ENCODE measurements at regions not wholly inside any gene's neighbourhood (a gene's known extent, or its start where the extent isn't known, plus 50 kb on each side); places are given as distances from the start of the nearest gene placed in this dataset.

- DNase-seq (ENCODE audit: low spot score), result no peak
- H3K9me3 Mint-ChIP-seq (ENCODE audit: low read depth), result peaks cover 3% of the 10 kb centered on the region
- H3K36me3 Mint-ChIP-seq (ENCODE audit: low read depth), result no peaks in the 10 kb centered on the region
- no peak overlapping the region for H3K27ac Mint-ChIP-seq (ENCODE audit: unreplicated experiment)
- H3K4me3 Mint-ChIP-seq (ENCODE audit: unreplicated experiment), result no peak overlapping the region
- TF ChIP-seq CTCF (IDR thresholded peaks at IDR 0.05), result no peak
- H3K27me3 Mint-ChIP-seq (ENCODE audit: low read depth), result peaks cover 20% of the 10 kb centered on the region
- H3K4me1 Mint-ChIP-seq (ENCODE audit: low read depth), result no peaks in the 10 kb centered on the region
Observed at GRCh38 chr4:129415004-129415403, 319.1 kb downstream of the C4orf33 start.

GRCh38 chr4:129420637-129421036, 324.7 kb downstream of the C4orf33 start:
- DNase-seq (ENCODE audit: low spot score), result no peak
- Mint-ChIP-seq H3K27ac (ENCODE audit: unreplicated experiment) (no peak overlapping the region), H3K9me3 (ENCODE audit: low read depth) (peaks cover 3% of the 10 kb centered on the region), H3K4me3 (ENCODE audit: unreplicated experiment) (no peak overlapping the region), H3K4me1 (ENCODE audit: low read depth) (no peaks in the 10 kb centered on the region), H3K27me3 (ENCODE audit: low read depth) (peaks cover 16% of the 10 kb centered on the region), H3K36me3 (ENCODE audit: low read depth) (no peaks in the 10 kb centered on the region)
- no peak for TF ChIP-seq CTCF (IDR thresholded peaks at IDR 0.05)

- Mint-ChIP-seq H3K27ac (ENCODE audit: unreplicated experiment) (no peak overlapping the region), H3K9me3 (ENCODE audit: low read depth) (no peaks in the 10 kb centered on the region), H3K4me1 (ENCODE audit: low read depth) (no peaks in the 10 kb centered on the region), H3K4me3 (ENCODE audit: unreplicated experiment) (no peak overlapping the region), H3K27me3 (ENCODE audit: low read depth) (peaks cover 11% of the 10 kb centered on the region), H3K36me3 (ENCODE audit: low read depth) (no peaks in the 10 kb centered on the region)
- no peak for TF ChIP-seq CTCF (IDR thresholded peaks at IDR 0.05)
- DNase-seq (ENCODE audit: low spot score), result no peak
Observed at GRCh38 chr4:129422277-129422676, 326.3 kb downstream of the C4orf33 start.

- Mint-ChIP-seq H3K36me3 (ENCODE audit: low read depth) (no peaks in the 10 kb centered on the region), H3K4me3 (ENCODE audit: unreplicated experiment) (no peak overlapping the region), H3K9me3 (ENCODE audit: low read depth) (no peaks in the 10 kb centered on the region), H3K27me3 (ENCODE audit: low read depth) (peaks cover 3% of the 10 kb centered on the region), H3K4me1 (ENCODE audit: low read depth) (peaks cover 8% of the 10 kb centered on the region), H3K27ac (ENCODE audit: unreplicated experiment) (no peak overlapping the region)
- DNase-seq (ENCODE audit: low spot score), result no peak
- no peak for TF ChIP-seq CTCF (IDR thresholded peaks at IDR 0.05)
Observed at GRCh38 chr4:129428454-129428853, 332.5 kb downstream of the C4orf33 start.

- Mint-ChIP-seq H3K27me3 (ENCODE audit: low read depth) (peaks cover 3% of the 10 kb centered on the region), H3K4me3 (ENCODE audit: unreplicated experiment) (no peak overlapping the region)
- no peak for DNase-seq (ENCODE audit: low spot score)
Observed at GRCh38 chr4:129429581-129430320, 333.8 kb downstream of the C4orf33 start.

More at GRCh38 chr4:129429581-129430320, 333.8 kb downstream of the C4orf33 start:
- H3K36me3 Mint-ChIP-seq (ENCODE audit: low read depth), result no peaks in the 10 kb centered on the region
- no peaks in the 10 kb centered on the region for H3K9me3 Mint-ChIP-seq (ENCODE audit: low read depth)
- TF ChIP-seq CTCF (IDR thresholded peaks at IDR 0.05), result no peak
- no peak overlapping the region for H3K27ac Mint-ChIP-seq (ENCODE audit: unreplicated experiment)
- H3K4me1 Mint-ChIP-seq (ENCODE audit: low read depth), result peaks cover 8% of the 10 kb centered on the region

All from chondrocyte (in vitro differentiated cells).